Parathyroid adenoma (tissue), 2 donors: ENCODE measurements at regions not wholly inside any gene's neighbourhood (a gene's known extent, or its start where the extent isn't known, plus 50 kb on each side); places are given as distances from the start of the nearest gene placed in this dataset.

Source experiments
- H2AFZ ChIP-seq: fragments of 300-600 bp; sonication (generic); one replicate; pipeline ENCODE4 v1.7.0; 2017; ENCODE audit warnings: antibody characterized with exemption, mild to moderate bottlenecking
- H3K27ac ChIP-seq: fragments of 300-600 bp; sonication (generic); one replicate; pipeline ENCODE4 v1.7.0; 2017
- H3K27me3 ChIP-seq: fragments of 300-600 bp; sonication (generic); one replicate; pipeline ENCODE4 v1.7.0; 2017; ENCODE audit warnings: low read length; ENCODE audit not compliant: control insufficient read depth, insufficient read depth
- H3K36me3 ChIP-seq: fragments of 300-600 bp; sonication (generic); one replicate; pipeline ENCODE4 v1.7.0; 2017; ENCODE audit warnings: low read length; ENCODE audit not compliant: control insufficient read depth, insufficient read depth
- H3K4me1 ChIP-seq: fragments of 300-600 bp; sonication (generic); one replicate; pipeline ENCODE4 v1.7.0; 2017; ENCODE audit warnings: control low read depth
- H3K4me2 ChIP-seq: fragments of 300-600 bp; sonication (generic); one replicate; pipeline ENCODE4 v1.7.0; 2017; ENCODE audit warnings: low read length
- H3K4me3 ChIP-seq: fragments of 300-600 bp; sonication (generic); one replicate; pipeline ENCODE4 v1.7.0; 2017; ENCODE audit warnings: low read depth, low read length
- H3K79me2 ChIP-seq: fragments of 300-600 bp; sonication (generic); one replicate; pipeline ENCODE4 v1.7.0; 2017; ENCODE audit warnings: control low read depth
- H3K9ac ChIP-seq: fragments of 300-600 bp; sonication (generic); one replicate; pipeline ENCODE4 v1.7.0; 2017; ENCODE audit warnings: mild to moderate bottlenecking
- H3K9me3 ChIP-seq: fragments of 300-600 bp; sonication (generic); one replicate; pipeline ENCODE4 v1.7.0; 2017; ENCODE audit warnings: low read length; ENCODE audit not compliant: control insufficient read depth
- CTCF ChIP-seq: fragments of 300-600 bp; sonication (generic); IDR thresholded peaks from one replicate; pipeline ENCODE4 v1.7.0; 2017; ENCODE audit warnings: antibody characterized with exemption, mild to moderate bottlenecking
- donor health status: primary hyperparathyroidism.

- Histone ChIP-seq H3K79me2 (no peaks in the 10 kb centered on the region), H3K9ac (no peak overlapping the region), H3K4me1 (no peaks in the 10 kb centered on the region), H3K9me3 (no peaks in the 10 kb centered on the region), H3K36me3 (no peaks in the 10 kb centered on the region), H3K27me3 (no peaks in the 10 kb centered on the region), H3K4me3 (no peak overlapping the region), H2AFZ (no peak overlapping the region), H3K27ac (no peak overlapping the region), H3K4me2 (no peak overlapping the region)
- TF ChIP-seq CTCF = no peak
These were observed 121.4 kb upstream of the COL3A1 start for GRCh38 chr2:188852772-188853171.

GRCh38 chr2:188853307-188853706 lies 120.9 kb upstream of the COL3A1 start:
- Histone ChIP-seq H3K9ac (no peak overlapping the region), H2AFZ (no peak overlapping the region), H3K4me1 (no peaks in the 10 kb centered on the region), H3K27ac (no peak overlapping the region), H3K27me3 (no peaks in the 10 kb centered on the region), H3K9me3 (no peaks in the 10 kb centered on the region), H3K4me2 (no peak overlapping the region), H3K4me3 (no peak overlapping the region), H3K79me2 (no peaks in the 10 kb centered on the region), H3K36me3 (no peaks in the 10 kb centered on the region)
- TF ChIP-seq CTCF = no peak

GRCh38 chr2:188865681-188866080 lies 108.5 kb upstream of the COL3A1 start:
- Histone ChIP-seq H3K4me2 (no peak overlapping the region), H2AFZ (no peak overlapping the region), H3K79me2 (no peaks in the 10 kb centered on the region), H3K27ac (no peak overlapping the region), H3K9ac (no peak overlapping the region), H3K9me3 (no peaks in the 10 kb centered on the region), H3K36me3 (no peaks in the 10 kb centered on the region), H3K4me3 (no peak overlapping the region), H3K27me3 (no peaks in the 10 kb centered on the region), H3K4me1 (no peaks in the 10 kb centered on the region)
- no peak for TF ChIP-seq CTCF

GRCh38 chr2:188869550-188869949 lies 104.6 kb upstream of the COL3A1 start:
- H3K79me2 ChIP-seq = no peaks in the 10 kb centered on the region
- no peaks in the 10 kb centered on the region for H3K4me1 ChIP-seq
- no peaks in the 10 kb centered on the region for H3K9me3 ChIP-seq
- no peaks in the 10 kb centered on the region for H3K27me3 ChIP-seq
- H3K4me2 ChIP-seq = no peak overlapping the region
- no peak for TF ChIP-seq CTCF
- no peaks in the 10 kb centered on the region for H3K36me3 ChIP-seq
- H3K9ac ChIP-seq = no peak overlapping the region
- H3K4me3 ChIP-seq = no peak overlapping the region
- no peak overlapping the region for H3K27ac ChIP-seq
- no peak overlapping the region for H2AFZ ChIP-seq

- no peaks in the 10 kb centered on the region for H3K27me3 ChIP-seq
- H2AFZ ChIP-seq = no peak overlapping the region
- no peaks in the 10 kb centered on the region for H3K4me1 ChIP-seq
- no peaks in the 10 kb centered on the region for H3K79me2 ChIP-seq
- TF ChIP-seq CTCF = no peak
- H3K9ac ChIP-seq = no peak overlapping the region
- H3K4me2 ChIP-seq = no peak overlapping the region
- no peaks in the 10 kb centered on the region for H3K36me3 ChIP-seq
- no peak overlapping the region for H3K4me3 ChIP-seq
- H3K9me3 ChIP-seq = no peaks in the 10 kb centered on the region
- no peak overlapping the region for H3K27ac ChIP-seq
These were observed 103.9 kb upstream of the COL3A1 start for GRCh38 chr2:188870289-188870688.
